Heart right ventricle (tissue), 16 donors: ENCODE measurements at regions not wholly inside any gene's neighbourhood (a gene's known extent, or its start where the extent isn't known, plus 50 kb on each side); places are given as distances from the start of the nearest gene placed in this dataset.

Experiments used
- ATAC-seq, 8 donors: fragments of 200-7000 bp; cut with Tn5 transposase; one replicate each; pipeline ENCODE4 v1.9.1; 2020; ENCODE audit warnings: mild to moderate bottlenecking in 8 of 8, moderate library complexity in 8 of 8, moderate number of reproducible peaks in 1 of 8
- DNase-seq, 2 donors: peaks; one replicate each; pipeline ENCODE4 v3.0.0-alpha.2; 2020
- H3K27ac ChIP-seq, 10 donors: fragments of 200-600 bp; sonication (generic) in 2 of 10; one replicate each; pipeline versions ENCODE4 v1.5.0 to v1.8.0; 2020 to 2022; ENCODE audit warnings: mild to moderate bottlenecking in 3 of 10
- H3K27me3 ChIP-seq, 7 donors: fragments of 200-600 bp; one replicate each; pipeline ENCODE4 v1.8.0; 2021 to 2022; ENCODE audit warnings: mild to moderate bottlenecking in 2 of 7
- H3K36me3 ChIP-seq, 9 donors: fragments of 200-600 bp; sonication (generic) in 1 of 9; one replicate each; pipeline versions ENCODE4 v1.5.0 to v1.8.0; 2020 to 2022; ENCODE audit warnings: mild to moderate bottlenecking in 2 of 9
- H3K4me1 ChIP-seq, 9 donors: fragments of 200-600 bp; sonication (generic) in 1 of 9; one replicate each; pipeline versions ENCODE4 v1.5.0 to v1.8.0; 2020 to 2022; ENCODE audit warnings: mild to moderate bottlenecking in 4 of 9
- H3K4me3 ChIP-seq, 10 donors: fragments of 200-600 bp; sonication (generic) in 2 of 10; one replicate each; pipeline versions ENCODE4 v1.5.0 to v1.8.0; 2020 to 2022; ENCODE audit warnings: mild to moderate bottlenecking in 7 of 10, moderate library complexity in 2 of 10
- H3K9me3 ChIP-seq, 11 donors: fragments of 200-600 bp in 10 of 11; sonication (generic) in 2 of 11; one replicate each; pipeline versions ENCODE4 v1.5.0 to v1.8.0; 2013 to 2022; ENCODE audit warnings: mild to moderate bottlenecking in 2 of 11, control low read depth in 1 of 11, moderate library complexity in 1 of 11
- WGBS, 2 donors: extraction: QIAGEN DNeasy Blood & Tissue Kit; methylation state at CpG; one replicate each; pipeline ENCODE4 v1.1.7; 2013; ENCODE audit warnings: inconsistent platforms in 1 of 2; 5-methylcytosine and 5-hydroxymethylcytosine counted together
- intact Hi-C, 10 donors: fragments of 100-400 bp; cut with DNase I; formaldehyde crosslinking; loops; one replicate each; pipeline versions ENCODE4 v1.11.1 to v1.14.2; 2022
- TF ChIP-seq, protein P1 (sequence below), 9 donors: fragments of 200-600 bp; sonication (generic) in 2 of 9; IDR thresholded peaks; one replicate each; pipeline versions ENCODE4 v1.5.0 to v1.8.0; 2021 to 2022; ENCODE audit warnings: antibody characterized with exemption in 9 of 9, mild to moderate bottlenecking in 5 of 9, moderate library complexity in 1 of 9
- donor health status: Arrhythmogenic right ventricular cardiomyopathy.
- donor health status: ischemic (EF 13 %, LVEDD 7.1; RV severe dilation, severe dysfunction).
- donor health status: healthy with polysubstance abuse.
- donor health status: DM: no; HTN: yes; CAD: no.
- donor health status: DM: no; HTN: no; CAD: no.
- donor health status: ischemic (EF 25% LVEDD 6.9; RV normal size, moderate dysfunction).
- donor health status: ischemic (EF 25% LVEDD 5.7; RV mildly dilated, moderate dysfunction).
- donor health status: healthy.
- donor health status: DM: yes; HTN: yes; CAD: no.
- donor health status: Ischemic cardiomyopathy.
- donor health status: ischemic (EF 35%, LVEDD 5.7; RV mildly dilated, moderate dysfunction).
- donor health status: nonischemic (EF 11% LVEDD 7.7; RV severe dilation, severe dysfunction).
- donor health status: DM: yes; HTN: yes; CAD: no.
- donor health status: PGD.
- donor health status: ischemic (EF 29% LVEDD 5.4; RV normal size, mild dysfunction).
- donor health status: nonischemic (EF 23%, LVEDD 6.1; RV moderate dilation, normal function).

DNA sequence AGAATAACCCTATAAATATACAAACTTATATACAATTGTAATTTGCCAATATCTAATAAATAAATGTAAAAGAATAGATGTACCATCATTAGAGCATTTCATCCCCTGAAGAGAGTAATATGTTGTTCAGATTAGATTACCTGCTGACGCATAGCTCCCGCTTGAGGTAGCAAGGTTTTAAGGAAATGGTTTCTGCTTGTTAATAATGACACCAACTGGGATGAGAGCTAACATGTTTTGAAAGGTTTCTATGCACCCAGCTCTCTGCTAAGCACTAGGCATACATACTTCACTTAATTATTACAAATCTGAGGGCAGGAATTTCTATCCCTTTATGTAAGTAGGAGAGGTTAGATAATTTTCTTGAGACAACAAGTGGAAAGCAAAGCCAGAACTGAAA is 1003.3 kb upstream of the SORCS1 start:
- TF ChIP-seq, protein P1, sequence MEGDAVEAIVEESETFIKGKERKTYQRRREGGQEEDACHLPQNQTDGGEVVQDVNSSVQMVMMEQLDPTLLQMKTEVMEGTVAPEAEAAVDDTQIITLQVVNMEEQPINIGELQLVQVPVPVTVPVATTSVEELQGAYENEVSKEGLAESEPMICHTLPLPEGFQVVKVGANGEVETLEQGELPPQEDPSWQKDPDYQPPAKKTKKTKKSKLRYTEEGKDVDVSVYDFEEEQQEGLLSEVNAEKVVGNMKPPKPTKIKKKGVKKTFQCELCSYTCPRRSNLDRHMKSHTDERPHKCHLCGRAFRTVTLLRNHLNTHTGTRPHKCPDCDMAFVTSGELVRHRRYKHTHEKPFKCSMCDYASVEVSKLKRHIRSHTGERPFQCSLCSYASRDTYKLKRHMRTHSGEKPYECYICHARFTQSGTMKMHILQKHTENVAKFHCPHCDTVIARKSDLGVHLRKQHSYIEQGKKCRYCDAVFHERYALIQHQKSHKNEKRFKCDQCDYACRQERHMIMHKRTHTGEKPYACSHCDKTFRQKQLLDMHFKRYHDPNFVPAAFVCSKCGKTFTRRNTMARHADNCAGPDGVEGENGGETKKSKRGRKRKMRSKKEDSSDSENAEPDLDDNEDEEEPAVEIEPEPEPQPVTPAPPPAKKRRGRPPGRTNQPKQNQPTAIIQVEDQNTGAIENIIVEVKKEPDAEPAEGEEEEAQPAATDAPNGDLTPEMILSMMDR (IDR thresholded peaks at IDR 0.05), result no peak
- Histone ChIP-seq H3K4me3 (no peak overlapping the region), H3K27ac (no peak overlapping the region), H3K27me3 (no peaks in the 10 kb centered on the region), H3K36me3 (no peaks in the 10 kb centered on the region), H3K9me3 (peaks cover 0 to 3% (median 0%) of the 10 kb centered on the region in 11 donors), H3K4me1 (no peaks in the 10 kb centered on the region)
- intact Hi-C loops, result no loop called here
- DNase-seq, result no peak
- WGBS, 2 donors, result 85 to 86% methylated on average over 2 of the region's 2 CpGs
- no peak for ATAC-seq

DNA sequence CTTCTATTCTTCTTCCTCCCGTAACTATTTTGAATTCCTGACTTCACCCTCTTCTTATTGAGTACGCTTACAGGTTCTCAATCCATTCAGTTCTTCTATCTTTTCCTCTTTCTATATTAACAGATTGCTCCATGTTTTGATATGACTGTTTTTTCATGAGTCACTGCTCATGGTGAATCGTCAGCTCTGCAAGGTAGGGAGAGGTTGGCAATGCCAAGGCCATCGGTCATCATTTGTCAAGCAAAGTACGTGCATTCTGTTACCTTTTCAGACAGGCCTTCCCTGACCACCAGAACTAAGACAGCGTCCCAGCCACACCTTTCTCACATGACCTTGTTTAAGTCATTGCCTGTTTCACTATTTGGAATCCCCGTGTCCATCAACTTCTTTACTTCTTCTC is 1001.9 kb upstream of the SORCS1 start:
- H3K27ac ChIP-seq, result no peak overlapping the region
- no peaks in the 10 kb centered on the region for H3K36me3 ChIP-seq
- no peaks in the 10 kb centered on the region for H3K27me3 ChIP-seq
- TF ChIP-seq, protein P1 (IDR thresholded peaks at IDR 0.05), result no peak
- 80 to 82% methylated on average over 7 of the region's 7 CpGs for WGBS, 2 donors
- H3K9me3 ChIP-seq, result peaks cover 0 to 3% (median 0%) of the 10 kb centered on the region in 11 donors
- intact Hi-C loops, result no loop called here
- no peak for DNase-seq
- no peak overlapping the region for H3K4me3 ChIP-seq
- no peaks in the 10 kb centered on the region for H3K4me1 ChIP-seq
- no peak for ATAC-seq

DNA sequence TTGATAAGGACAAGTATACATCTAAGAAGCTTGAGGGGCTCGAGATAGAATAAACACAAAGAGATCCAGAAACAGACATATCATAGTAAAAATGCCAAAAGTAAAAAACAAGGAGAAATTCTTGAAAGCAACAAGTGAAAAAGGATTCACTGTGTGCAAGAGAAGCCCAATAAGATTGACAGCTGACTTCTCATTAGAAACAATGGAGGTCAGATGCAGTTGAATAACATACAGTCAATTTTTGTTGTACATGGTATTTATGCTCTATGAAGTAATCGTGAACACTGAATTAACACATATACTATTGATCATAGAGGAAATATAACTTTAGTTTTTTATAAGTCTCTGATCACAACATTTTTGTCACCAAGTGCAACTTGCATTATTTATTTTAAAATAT is 982.8 kb upstream of the SORCS1 start:
- TF ChIP-seq, protein P1 (IDR thresholded peaks at IDR 0.05), result no peak
- peaks cover 0 to 34% (median 12%) of the 10 kb centered on the region in 11 donors for H3K9me3 ChIP-seq
- H3K27me3 ChIP-seq, result no peaks in the 10 kb centered on the region
- H3K4me3 ChIP-seq, result no peak overlapping the region
- intact Hi-C loops, result no loop called here
- no peak for DNase-seq
- H3K36me3 ChIP-seq, result no peaks in the 10 kb centered on the region
- no peaks in the 10 kb centered on the region for H3K4me1 ChIP-seq
- ATAC-seq, result no peak
- WGBS, 2 donors, result 77% methylated on average over 2 of the region's 2 CpGs
- H3K27ac ChIP-seq, result no peak overlapping the region

DNA sequence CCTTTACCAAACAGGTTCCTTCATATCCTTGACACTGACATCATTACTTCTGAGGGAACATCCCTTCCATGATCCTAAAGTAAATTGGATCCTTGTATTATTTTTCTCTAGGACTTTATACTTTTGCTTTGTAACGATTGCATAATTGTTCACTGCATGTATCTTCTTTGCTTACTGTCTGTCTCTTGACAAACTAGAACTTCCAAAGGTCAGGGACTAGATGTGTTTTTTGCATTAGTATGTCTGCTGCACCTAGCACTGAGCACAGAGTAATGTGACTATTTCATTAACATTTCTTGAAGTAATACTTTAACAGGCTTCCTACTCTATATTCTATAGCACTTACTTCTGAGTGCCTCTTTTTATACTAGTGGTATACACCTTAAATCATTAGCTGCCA is 976.6 kb upstream of the SORCS1 start:
- 72 to 78% methylated on average over 1 of the region's 1 CpG for WGBS, 2 donors
- Histone ChIP-seq H3K4me3 (no peak overlapping the region), H3K9me3 (peaks cover 0 to 13% (median 0%) of the 10 kb centered on the region in 11 donors), H3K27me3 (no peaks in the 10 kb centered on the region), H3K27ac (no peak overlapping the region), H3K4me1 (no peaks in the 10 kb centered on the region), H3K36me3 (no peaks in the 10 kb centered on the region)
- intact Hi-C loops, result no loop called here
- ATAC-seq, result no peak
- no peak for DNase-seq
- TF ChIP-seq, protein P1 (IDR thresholded peaks at IDR 0.05), result no peak
